Stimulated activated CD4-positive, alpha-beta T cell treated with anti-CD3 and anti-CD28 coated beads, TNF-alpha, amount 100 ng/mL, for 48 hours (primary cell): ENCODE measurements at regions not wholly inside any gene's neighbourhood (a gene's known extent, or its start where the extent isn't known, plus 50 kb on each side); places are given as distances from the start of the nearest gene placed in this dataset.
"Not testable (repeated sequence)": the region's sequence is repeated elsewhere in the genome, so short reads cannot be mapped to it uniquely, and the experiment has no call there.

Experiments used
- DNase-seq, 3 donors: peaks; one replicate each; pipeline ENCODE4 v3.0.0-alpha.2; 2020; ENCODE audit warnings: low read depth in 3 of 3

GRCh38 chr16:29310852-29311314 lies 95.6 kb downstream of the NPIPB11 start:
- no peak for DNase-seq

GRCh38 chr16:29310243-29310642 lies 96.3 kb downstream of the NPIPB11 start:
- not testable (repeated sequence) for DNase-seq

GRCh38 chr16:29309601-29310000 lies 96.9 kb downstream of the NPIPB11 start:
- DNase-seq = not testable (repeated sequence)

- no peak for DNase-seq
These were observed 97.6 kb downstream of the NPIPB11 start for GRCh38 chr16:29308644-29309546.

GRCh38 chr16:29307598-29308507 lies 98.7 kb downstream of the NPIPB11 start:
- no peak for DNase-seq

GRCh38 chr16:29306943-29307597 lies 99.4 kb downstream of the NPIPB11 start:
- no peak for DNase-seq

- DNase-seq = no peak
These were observed 100.3 kb downstream of the NPIPB11 start for GRCh38 chr16:29306201-29306600.

- DNase-seq = not testable (repeated sequence)
These were observed 101.5 kb downstream of the NPIPB11 start for GRCh38 chr16:29305018-29305417.

- DNase-seq = no peak
These were observed 102.3 kb downstream of the NPIPB11 start for GRCh38 chr16:29304251-29304650.

GRCh38 chr16:29303520-29303919 lies 103.0 kb downstream of the NPIPB11 start:
- no peak for DNase-seq

- no peak for DNase-seq
These were observed 103.5 kb downstream of the NPIPB11 start for GRCh38 chr16:29302976-29303375.

- not testable (repeated sequence) for DNase-seq
These were observed 104.1 kb downstream of the NPIPB11 start for GRCh38 chr16:29302433-29302832.

GRCh38 chr16:29301662-29302285 lies 104.7 kb downstream of the NPIPB11 start:
- DNase-seq = not testable (repeated sequence)

GRCh38 chr16:29300541-29301535 lies 105.7 kb downstream of the NPIPB11 start:
- DNase-seq = not testable (repeated sequence)

- not testable (repeated sequence) for DNase-seq
These were observed 106.5 kb downstream of the NPIPB11 start for GRCh38 chr16:29300030-29300491.

- not testable (repeated sequence) for DNase-seq
These were observed 107.5 kb downstream of the NPIPB11 start for GRCh38 chr16:29298997-29299396.

GRCh38 chr16:29298307-29298706 lies 108.2 kb downstream of the NPIPB11 start:
- DNase-seq = not testable (repeated sequence)

- DNase-seq = not testable (repeated sequence)
These were observed 108.7 kb downstream of the NPIPB11 start for GRCh38 chr16:29297809-29298177.

GRCh38 chr16:29297144-29297808 lies 109.2 kb downstream of the NPIPB11 start:
- DNase-seq = not testable (repeated sequence)
